Calu3 (cell line): ENCODE measurements at regions not wholly inside any gene's neighbourhood (a gene's known extent, or its start where the extent isn't known, plus 50 kb on each side); places are given as distances from the start of the nearest gene placed in this dataset.

Source experiments
- BruUV-seq: library from RNA; stranded (reverse); fragments of 400-500 nt; replicated peaks from 2 replicates; lab custom pipeline; 2021; lab: Mats Ljungman, UMichigan
- CTCF ChIA-PET: fragments of 300-600 bp; sonication (Branson Sonifier 250); formaldehyde crosslinking; loops from one replicate; lab custom pipeline; 2022; ENCODE audit warnings: antibody characterized with exemption; lab: Charles Lee
- DNase-seq: peaks from one replicate; pipeline ENCODE4 v3.0.0; 2022
- H3K27ac Mint-ChIP-seq: one replicate; pipeline ENCODE4 v1.8.0; 2022; ENCODE audit warnings: mixed read lengths; ENCODE audit not compliant: unreplicated experiment
- H3K27me3 Mint-ChIP-seq: one replicate; pipeline ENCODE4 v1.8.0; 2022; ENCODE audit warnings: mixed read lengths; ENCODE audit not compliant: unreplicated experiment
- H3K36me3 Mint-ChIP-seq: one replicate; pipeline ENCODE4 v1.8.0; 2022; ENCODE audit warnings: mild to moderate bottlenecking, moderate library complexity, mixed read lengths; ENCODE audit not compliant: insufficient read depth, unreplicated experiment
- H3K4me1 Mint-ChIP-seq: one replicate; pipeline ENCODE4 v1.8.0; 2022; ENCODE audit warnings: mild to moderate bottlenecking, low read depth, mixed read lengths; ENCODE audit not compliant: unreplicated experiment
- H3K4me3 Mint-ChIP-seq: one replicate; pipeline ENCODE4 v1.8.0; 2022; ENCODE audit warnings: mild to moderate bottlenecking, low read depth, moderate library complexity, mixed read lengths; ENCODE audit not compliant: unreplicated experiment
- H3K9me3 Mint-ChIP-seq: one replicate; pipeline ENCODE4 v1.8.0; 2022; ENCODE audit warnings: low read depth, mixed read lengths; ENCODE audit not compliant: unreplicated experiment
- intact Hi-C: fragments of 100-400 bp; cut with micrococcal nuclease; formaldehyde crosslinking; loops from one replicate; pipeline ENCODE4 v1.10.0; 2022; ENCODE audit not compliant: unreplicated experiment
- TF ChIP-seq, protein P1 (sequence below): fragments of 200-600 bp; IDR thresholded peaks from one replicate; pipeline ENCODE4 v1.8.0; 2022; ENCODE audit warnings: antibody characterized with exemption; ENCODE audit not compliant: unreplicated experiment

DNA sequence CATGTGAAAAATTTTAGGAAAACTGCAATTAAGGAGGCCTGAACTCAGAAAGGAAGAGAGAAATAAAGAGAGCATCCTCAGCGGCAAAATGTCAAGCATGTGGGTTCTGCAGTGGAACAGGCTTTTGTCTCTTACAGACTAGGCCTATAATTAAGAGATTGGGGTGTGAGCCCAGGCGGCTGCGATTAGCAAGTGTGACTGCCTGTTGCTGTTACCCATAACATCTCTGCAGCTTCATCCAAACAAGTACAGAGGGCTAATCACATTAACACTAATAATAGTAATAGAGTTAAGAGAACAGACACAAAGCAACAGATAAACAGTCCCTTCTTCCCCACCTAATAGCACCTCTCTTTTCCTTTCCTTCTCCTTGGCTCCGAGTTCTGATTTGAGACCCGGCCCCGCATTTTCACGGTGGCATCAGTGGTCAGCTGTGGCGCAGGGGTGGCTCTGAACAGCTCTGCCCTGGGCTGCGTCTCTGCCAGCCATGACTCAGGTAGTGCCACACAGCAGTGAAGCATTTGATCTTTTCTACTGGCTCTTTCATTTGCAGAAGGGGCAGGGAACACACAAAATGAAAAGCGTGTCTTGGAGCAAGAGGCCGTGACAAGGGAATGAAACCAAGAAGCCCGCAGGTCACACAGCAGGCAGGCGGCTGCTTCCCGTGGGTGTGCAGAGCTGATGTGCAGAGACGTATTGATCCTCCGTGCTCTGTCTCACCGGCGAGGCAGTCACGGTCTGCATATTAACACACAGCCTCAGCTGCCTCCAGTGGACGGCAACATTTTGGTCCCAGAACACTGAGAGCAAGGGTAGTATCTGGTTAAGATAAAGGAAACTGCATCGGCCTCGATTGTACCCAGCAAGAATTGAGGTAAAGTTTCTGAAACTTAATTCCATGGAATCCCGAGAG is 103.1 kb downstream of the KLF6 start:
- CTCF ChIA-PET: interaction anchor here (0.5 to 0.6 kb wide), 2 partner anchors 22 to 46 kb away, joined by 4 to 6 read pairs; no protein-coding TSS in a partner anchor
- DNase-seq: peak; percentile 35
- Mint-ChIP-seq H3K36me3 (no peaks in the 10 kb centered on the region), H3K9me3 (no peaks in the 10 kb centered on the region), H3K4me3 (peak overlapping the region; percentile 58), H3K27ac (peak overlapping the region; percentile 5), H3K27me3 (no peaks in the 10 kb centered on the region), H3K4me1 (peaks cover 10% of the 10 kb centered on the region)
- TF ChIP-seq, protein P1, sequence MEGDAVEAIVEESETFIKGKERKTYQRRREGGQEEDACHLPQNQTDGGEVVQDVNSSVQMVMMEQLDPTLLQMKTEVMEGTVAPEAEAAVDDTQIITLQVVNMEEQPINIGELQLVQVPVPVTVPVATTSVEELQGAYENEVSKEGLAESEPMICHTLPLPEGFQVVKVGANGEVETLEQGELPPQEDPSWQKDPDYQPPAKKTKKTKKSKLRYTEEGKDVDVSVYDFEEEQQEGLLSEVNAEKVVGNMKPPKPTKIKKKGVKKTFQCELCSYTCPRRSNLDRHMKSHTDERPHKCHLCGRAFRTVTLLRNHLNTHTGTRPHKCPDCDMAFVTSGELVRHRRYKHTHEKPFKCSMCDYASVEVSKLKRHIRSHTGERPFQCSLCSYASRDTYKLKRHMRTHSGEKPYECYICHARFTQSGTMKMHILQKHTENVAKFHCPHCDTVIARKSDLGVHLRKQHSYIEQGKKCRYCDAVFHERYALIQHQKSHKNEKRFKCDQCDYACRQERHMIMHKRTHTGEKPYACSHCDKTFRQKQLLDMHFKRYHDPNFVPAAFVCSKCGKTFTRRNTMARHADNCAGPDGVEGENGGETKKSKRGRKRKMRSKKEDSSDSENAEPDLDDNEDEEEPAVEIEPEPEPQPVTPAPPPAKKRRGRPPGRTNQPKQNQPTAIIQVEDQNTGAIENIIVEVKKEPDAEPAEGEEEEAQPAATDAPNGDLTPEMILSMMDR: no peak
- intact Hi-C loops: loop anchor here (10.0 kb wide), 1 partner anchor 73 kb away; no protein-coding TSS in a partner anchor
- no TSS peak for BruUV-seq

DNA sequence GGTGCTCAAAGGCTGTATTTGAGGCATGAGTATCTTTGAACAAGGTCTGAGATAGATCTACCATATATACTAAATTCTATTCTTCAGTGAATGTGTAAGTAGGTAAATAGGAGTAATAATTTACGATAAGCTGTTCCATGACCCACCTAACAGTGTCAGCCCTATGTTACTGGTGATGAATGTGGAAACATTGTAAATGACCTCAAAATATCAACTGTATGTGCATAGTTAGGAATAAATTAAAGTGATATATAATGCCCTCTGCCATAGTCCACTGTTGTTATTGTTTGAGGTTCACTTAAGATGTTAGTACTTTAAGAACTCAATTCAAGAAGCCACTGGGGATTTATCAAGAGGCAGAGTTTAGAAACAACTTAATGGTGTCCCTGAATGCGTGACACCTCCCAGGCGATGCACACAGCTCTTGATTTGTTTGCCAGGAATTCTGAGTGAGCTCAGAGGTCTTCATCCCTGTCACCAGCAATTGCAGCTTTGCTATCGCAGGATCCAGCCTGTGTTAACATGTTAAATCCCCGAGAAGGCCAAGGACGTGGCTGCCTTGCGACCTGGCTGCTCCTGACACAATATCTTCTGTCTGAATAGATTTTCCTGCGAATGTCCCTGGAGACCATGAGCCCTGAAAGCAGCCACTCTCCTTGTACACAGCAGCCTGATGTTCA is 104.9 kb downstream of the KLF6 start:
- BruUV-seq: no TSS peak
- intact Hi-C loops: loop anchor here (10.0 kb wide), 1 partner anchor 75 kb away; no protein-coding TSS in a partner anchor
- Mint-ChIP-seq H3K4me3 (no peak overlapping the region), H3K27ac (no peak overlapping the region), H3K36me3 (no peaks in the 10 kb centered on the region), H3K27me3 (no peaks in the 10 kb centered on the region), H3K4me1 (peaks cover 10% of the 10 kb centered on the region), H3K9me3 (no peaks in the 10 kb centered on the region)
- TF ChIP-seq, protein P1: no peak
- CTCF ChIA-PET: no interaction called here
- no peak for DNase-seq

DNA sequence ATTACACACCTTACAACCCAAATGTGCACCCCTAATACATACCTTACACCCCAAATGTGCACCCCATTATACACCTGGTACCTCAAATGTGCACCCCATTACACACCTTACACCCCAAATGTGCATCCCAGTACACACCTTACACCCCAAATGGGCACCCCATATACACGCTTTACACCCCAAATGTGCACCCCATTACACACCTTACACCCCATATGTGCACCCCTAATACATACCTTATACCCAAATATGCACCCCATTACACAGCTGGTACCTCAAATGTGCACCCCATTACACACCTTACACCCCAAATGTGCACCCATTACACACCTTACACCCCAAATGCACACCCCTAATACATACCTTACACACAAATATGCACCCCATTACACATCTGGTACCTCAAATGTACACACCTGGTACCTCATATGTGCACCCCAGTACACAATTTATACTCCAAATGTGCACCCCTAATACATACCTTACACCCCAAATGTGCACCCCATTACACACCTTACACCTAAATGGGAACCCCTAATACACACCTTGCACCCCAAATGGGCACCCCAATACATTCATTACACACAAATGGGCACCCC is 106.3 kb downstream of the KLF6 start:
- no peaks in the 10 kb centered on the region for H3K9me3 Mint-ChIP-seq
- no peaks in the 10 kb centered on the region for H3K27me3 Mint-ChIP-seq
- intact Hi-C loops: no loop called here
- H3K27ac Mint-ChIP-seq: no peak overlapping the region
- TF ChIP-seq, protein P1: no peak
- peaks cover 10% of the 10 kb centered on the region for H3K4me1 Mint-ChIP-seq
- CTCF ChIA-PET: no interaction called here
- H3K36me3 Mint-ChIP-seq: no peaks in the 10 kb centered on the region
- H3K4me3 Mint-ChIP-seq: no peak overlapping the region
- no peak for DNase-seq
- no TSS peak for BruUV-seq

DNA sequence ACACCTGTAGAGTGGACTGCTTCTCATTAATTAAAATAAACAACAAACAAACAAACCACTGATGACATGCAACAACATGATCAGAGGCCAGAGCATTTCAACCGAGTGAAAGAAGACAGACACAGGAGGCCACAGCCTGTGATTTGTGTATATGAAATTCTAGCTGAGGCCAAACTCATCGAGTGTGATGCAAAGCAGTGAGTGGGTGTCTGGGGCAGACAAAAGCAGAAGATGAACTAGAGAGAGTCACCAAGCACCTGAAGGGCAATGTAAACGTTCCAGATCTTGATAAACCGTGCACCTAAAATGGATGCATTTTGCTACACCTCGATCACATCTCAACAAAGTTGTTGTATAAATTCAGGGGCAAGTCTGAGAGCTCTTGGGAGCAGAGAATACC is 108.4 kb downstream of the KLF6 start:
- CTCF ChIA-PET: no interaction called here
- H3K4me3 Mint-ChIP-seq: no peak overlapping the region
- TF ChIP-seq, protein P1: no peak
- no peak overlapping the region for H3K27ac Mint-ChIP-seq
- no TSS peak for BruUV-seq
- intact Hi-C loops: no loop called here
- no peaks in the 10 kb centered on the region for H3K27me3 Mint-ChIP-seq
- DNase-seq: no peak
- no peaks in the 10 kb centered on the region for H3K9me3 Mint-ChIP-seq
- peaks cover 3% of the 10 kb centered on the region for H3K4me1 Mint-ChIP-seq
- H3K36me3 Mint-ChIP-seq: no peaks in the 10 kb centered on the region
